ENCODE measurements at regions not wholly inside any gene's neighbourhood (a gene's known extent, or its start where the extent isn't known, plus 50 kb on each side); places are given as distances from the start of the nearest gene placed in this dataset.

DNA sequence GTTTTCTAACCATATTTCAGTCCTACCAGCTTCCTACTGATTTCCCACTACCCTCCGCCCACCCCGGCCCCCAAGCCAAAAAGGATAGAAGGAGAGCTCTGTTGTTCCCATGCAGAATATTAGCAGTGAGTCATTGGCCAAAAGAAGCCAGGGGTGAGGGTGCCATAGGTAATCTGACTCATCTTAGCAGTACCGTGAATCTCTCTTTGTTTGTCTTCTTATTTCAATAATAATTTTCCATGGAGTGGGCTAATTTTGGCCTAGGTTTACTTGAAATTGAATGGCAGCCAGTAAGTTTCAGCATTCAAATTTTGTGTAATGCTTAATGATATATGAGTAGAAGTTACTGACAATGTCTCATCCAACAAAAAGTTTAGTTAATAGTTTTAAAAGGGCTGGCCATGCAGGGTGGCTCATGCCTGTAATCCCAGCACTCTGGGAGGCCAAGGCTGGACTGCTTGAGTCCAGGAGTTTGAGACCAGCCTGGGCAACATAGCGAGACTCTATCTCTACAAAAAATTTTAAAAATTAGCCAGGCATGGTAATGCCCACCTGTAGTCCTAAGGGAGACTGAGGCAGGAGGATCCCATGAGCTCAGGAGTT is 74.2 kb downstream of the C9orf152 start:
- no peak overlapping the region for H3K4me3 Mint-ChIP-seq
- intact Hi-C loops (cut with DNase I, micrococcal nuclease): no loop called here
- Histone ChIP-seq H3K4me1 (ENCODE audit: insufficient read depth, low read length) (no peaks in the 10 kb centered on the region), H3K36me3 (ENCODE audit: insufficient read depth, low read length) (peaks cover 6% of the 10 kb centered on the region), H3K4me3 (ENCODE audit: low read length) (no peak overlapping the region), H3K27ac (ENCODE audit: low read depth in 1 of 2, low read length in 2 of 2) (no peak overlapping the region), H3K9me3 (ENCODE audit: control insufficient read depth in 1 of 2, insufficient read depth in 1 of 2, low read length in 2 of 2) (no peaks in the 10 kb centered on the region), H3K27me3 (ENCODE audit: control insufficient read depth in 1 of 2, insufficient read depth in 2 of 2, low read length in 2 of 2) (no peaks in the 10 kb centered on the region)
- ChIA-PET POLR2A (no interaction called here), CTCF (no interaction called here)
- H3K9me3 Mint-ChIP-seq: no peaks in the 10 kb centered on the region
- peaks cover 6% of the 10 kb centered on the region for H3K36me3 Mint-ChIP-seq (ENCODE audit: low read depth)
- H3K4me1 Mint-ChIP-seq (ENCODE audit: low read depth): no peaks in the 10 kb centered on the region
- no peaks in the 10 kb centered on the region for H3K27me3 Mint-ChIP-seq
- no peak for ATAC-seq (ENCODE audit: poor library complexity)
- no peak for DNase-seq
- TF ChIP-seq, protein P1, sequence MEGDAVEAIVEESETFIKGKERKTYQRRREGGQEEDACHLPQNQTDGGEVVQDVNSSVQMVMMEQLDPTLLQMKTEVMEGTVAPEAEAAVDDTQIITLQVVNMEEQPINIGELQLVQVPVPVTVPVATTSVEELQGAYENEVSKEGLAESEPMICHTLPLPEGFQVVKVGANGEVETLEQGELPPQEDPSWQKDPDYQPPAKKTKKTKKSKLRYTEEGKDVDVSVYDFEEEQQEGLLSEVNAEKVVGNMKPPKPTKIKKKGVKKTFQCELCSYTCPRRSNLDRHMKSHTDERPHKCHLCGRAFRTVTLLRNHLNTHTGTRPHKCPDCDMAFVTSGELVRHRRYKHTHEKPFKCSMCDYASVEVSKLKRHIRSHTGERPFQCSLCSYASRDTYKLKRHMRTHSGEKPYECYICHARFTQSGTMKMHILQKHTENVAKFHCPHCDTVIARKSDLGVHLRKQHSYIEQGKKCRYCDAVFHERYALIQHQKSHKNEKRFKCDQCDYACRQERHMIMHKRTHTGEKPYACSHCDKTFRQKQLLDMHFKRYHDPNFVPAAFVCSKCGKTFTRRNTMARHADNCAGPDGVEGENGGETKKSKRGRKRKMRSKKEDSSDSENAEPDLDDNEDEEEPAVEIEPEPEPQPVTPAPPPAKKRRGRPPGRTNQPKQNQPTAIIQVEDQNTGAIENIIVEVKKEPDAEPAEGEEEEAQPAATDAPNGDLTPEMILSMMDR (IDR thresholded peaks at IDR 0.05): no peak
- H3K27ac Mint-ChIP-seq: no peak overlapping the region

DNA sequence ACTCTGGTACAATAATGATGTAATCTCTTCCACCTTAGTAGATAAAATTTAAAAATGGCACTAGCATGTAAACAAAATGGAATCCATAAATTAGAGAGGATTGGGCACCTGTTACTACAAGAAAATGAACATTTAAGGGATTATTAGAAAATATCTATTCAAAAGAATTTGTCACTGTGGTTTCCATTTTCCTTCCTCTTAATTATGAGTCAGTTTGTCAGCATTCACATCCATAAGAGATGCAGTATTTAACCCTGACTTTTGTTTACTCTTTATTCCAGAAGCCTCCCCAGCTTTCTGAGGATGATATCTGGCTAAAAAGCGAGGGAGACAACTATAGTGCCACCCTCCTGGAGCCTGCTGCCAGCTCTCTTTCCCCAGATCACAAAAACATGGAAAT is 72.1 kb downstream of the C9orf152 start:
- Histone ChIP-seq H3K27me3 (ENCODE audit: control insufficient read depth in 1 of 2, insufficient read depth in 2 of 2, low read length in 2 of 2) (no peaks in the 10 kb centered on the region), H3K9me3 (ENCODE audit: control insufficient read depth in 1 of 2, insufficient read depth in 1 of 2, low read length in 2 of 2) (no peaks in the 10 kb centered on the region), H3K36me3 (ENCODE audit: insufficient read depth, low read length) (peaks cover 6% of the 10 kb centered on the region), H3K4me1 (ENCODE audit: insufficient read depth, low read length) (no peaks in the 10 kb centered on the region), H3K27ac (ENCODE audit: low read depth in 1 of 2, low read length in 2 of 2) (no peak overlapping the region), H3K4me3 (ENCODE audit: low read length) (no peak overlapping the region)
- intact Hi-C loops (cut with DNase I, micrococcal nuclease): no loop called here
- Mint-ChIP-seq H3K27me3 (no peaks in the 10 kb centered on the region), H3K27ac (no peak overlapping the region), H3K4me1 (ENCODE audit: low read depth) (no peaks in the 10 kb centered on the region), H3K4me3 (no peak overlapping the region), H3K9me3 (no peaks in the 10 kb centered on the region), H3K36me3 (ENCODE audit: low read depth) (peaks cover 6% of the 10 kb centered on the region)
- ChIA-PET CTCF (no interaction called here), POLR2A (no interaction called here)
- TF ChIP-seq, protein P1 (IDR thresholded peaks at IDR 0.05): no peak
- ATAC-seq (ENCODE audit: poor library complexity) (no peak), DNase-seq (no peak)

DNA sequence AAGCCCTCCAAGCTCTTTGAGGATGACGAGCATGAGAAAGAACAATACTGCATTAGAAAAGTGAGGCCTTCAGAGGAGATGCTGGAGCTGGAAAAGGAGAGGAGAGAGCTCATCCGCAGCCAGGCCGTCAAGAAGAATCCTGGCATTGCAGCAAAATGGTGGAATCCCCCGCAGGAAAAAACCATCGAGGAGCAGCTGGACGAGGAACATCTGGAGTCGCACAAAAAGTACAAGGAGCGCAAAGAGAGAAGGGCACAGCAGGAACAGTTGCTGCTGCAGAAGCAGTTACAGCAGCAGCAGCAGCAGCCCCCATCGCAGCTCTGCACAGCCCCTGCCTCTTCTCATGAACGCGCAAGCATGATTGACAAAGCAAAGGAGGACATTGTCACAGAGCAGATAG is 71.2 kb downstream of the C9orf152 start:
- Mint-ChIP-seq H3K4me1 (ENCODE audit: low read depth) (no peaks in the 10 kb centered on the region), H3K27me3 (no peaks in the 10 kb centered on the region), H3K9me3 (no peaks in the 10 kb centered on the region), H3K4me3 (no peak overlapping the region), H3K27ac (no peak overlapping the region), H3K36me3 (ENCODE audit: low read depth) (peaks cover 6% of the 10 kb centered on the region)
- TF ChIP-seq, protein P1 (IDR thresholded peaks at IDR 0.05): no peak
- ATAC-seq (ENCODE audit: poor library complexity) (no peak), DNase-seq (no peak)
- Histone ChIP-seq H3K9me3 (ENCODE audit: control insufficient read depth in 1 of 2, insufficient read depth in 1 of 2, low read length in 2 of 2) (no peaks in the 10 kb centered on the region), H3K36me3 (ENCODE audit: insufficient read depth, low read length) (peaks cover 6% of the 10 kb centered on the region), H3K4me3 (ENCODE audit: low read length) (no peak overlapping the region), H3K27me3 (ENCODE audit: control insufficient read depth in 1 of 2, insufficient read depth in 2 of 2, low read length in 2 of 2) (no peaks in the 10 kb centered on the region), H3K27ac (ENCODE audit: low read depth in 1 of 2, low read length in 2 of 2) (no peak overlapping the region), H3K4me1 (ENCODE audit: insufficient read depth, low read length) (no peaks in the 10 kb centered on the region)
- CTCF ChIA-PET: interaction anchor here (0.6 kb wide), 1 partner anchor 233 kb away, joined by 3 read pairs; no protein-coding TSS in a partner anchor
- POLR2A ChIA-PET: no interaction called here
- intact Hi-C loops (cut with DNase I, micrococcal nuclease): no loop called here
